Parathyroid adenoma (tissue), 2 donors: ENCODE measurements at regions not wholly inside any gene's neighbourhood (a gene's known extent, or its start where the extent isn't known, plus 50 kb on each side); places are given as distances from the start of the nearest gene placed in this dataset.

Experiments used
- H2AFZ ChIP-seq: fragments of 300-600 bp; sonication (generic); one replicate; pipeline ENCODE4 v1.7.0; 2017; ENCODE audit warnings: antibody characterized with exemption, mild to moderate bottlenecking
- H3K27ac ChIP-seq: fragments of 300-600 bp; sonication (generic); one replicate; pipeline ENCODE4 v1.7.0; 2017
- H3K27me3 ChIP-seq: fragments of 300-600 bp; sonication (generic); one replicate; pipeline ENCODE4 v1.7.0; 2017; ENCODE audit warnings: low read length; ENCODE audit not compliant: control insufficient read depth, insufficient read depth
- H3K36me3 ChIP-seq: fragments of 300-600 bp; sonication (generic); one replicate; pipeline ENCODE4 v1.7.0; 2017; ENCODE audit warnings: low read length; ENCODE audit not compliant: control insufficient read depth, insufficient read depth
- H3K4me1 ChIP-seq: fragments of 300-600 bp; sonication (generic); one replicate; pipeline ENCODE4 v1.7.0; 2017; ENCODE audit warnings: control low read depth
- H3K4me2 ChIP-seq: fragments of 300-600 bp; sonication (generic); one replicate; pipeline ENCODE4 v1.7.0; 2017; ENCODE audit warnings: low read length
- H3K4me3 ChIP-seq: fragments of 300-600 bp; sonication (generic); one replicate; pipeline ENCODE4 v1.7.0; 2017; ENCODE audit warnings: low read depth, low read length
- H3K79me2 ChIP-seq: fragments of 300-600 bp; sonication (generic); one replicate; pipeline ENCODE4 v1.7.0; 2017; ENCODE audit warnings: control low read depth
- H3K9ac ChIP-seq: fragments of 300-600 bp; sonication (generic); one replicate; pipeline ENCODE4 v1.7.0; 2017; ENCODE audit warnings: mild to moderate bottlenecking
- H3K9me3 ChIP-seq: fragments of 300-600 bp; sonication (generic); one replicate; pipeline ENCODE4 v1.7.0; 2017; ENCODE audit warnings: low read length; ENCODE audit not compliant: control insufficient read depth
- CTCF ChIP-seq: fragments of 300-600 bp; sonication (generic); IDR thresholded peaks from one replicate; pipeline ENCODE4 v1.7.0; 2017; ENCODE audit warnings: antibody characterized with exemption, mild to moderate bottlenecking
- donor health status: primary hyperparathyroidism.

GRCh38 chr11:70908223-70908622 is 344.2 kb downstream of the SHANK2 start:
- Histone ChIP-seq H3K4me2 (no peak overlapping the region), H3K4me1 (no peaks in the 10 kb centered on the region), H3K27me3 (no peaks in the 10 kb centered on the region), H3K4me3 (no peak overlapping the region), H3K27ac (no peak overlapping the region), H3K36me3 (no peaks in the 10 kb centered on the region), H2AFZ (no peak overlapping the region), H3K9ac (no peak overlapping the region), H3K9me3 (no peaks in the 10 kb centered on the region), H3K79me2 (no peaks in the 10 kb centered on the region)
- no peak for TF ChIP-seq CTCF

- no peak overlapping the region for H3K27ac ChIP-seq
Measured at GRCh38 chr11:70910835-70911234, 341.5 kb downstream of the SHANK2 start.

GRCh38 chr11:70912226-70912840 is 340.0 kb downstream of the SHANK2 start:
- Histone ChIP-seq H3K9me3 (no peaks in the 10 kb centered on the region), H3K4me2 (no peak overlapping the region), H3K79me2 (no peaks in the 10 kb centered on the region), H3K27ac (no peak overlapping the region), H3K4me1 (no peaks in the 10 kb centered on the region), H3K36me3 (no peaks in the 10 kb centered on the region), H3K27me3 (no peaks in the 10 kb centered on the region), H3K4me3 (no peak overlapping the region), H3K9ac (no peak overlapping the region), H2AFZ (no peak overlapping the region)
- no peak for TF ChIP-seq CTCF

More at GRCh38 chr11:70910835-70911234, 341.5 kb downstream of the SHANK2 start:
- Histone ChIP-seq H3K79me2 (no peaks in the 10 kb centered on the region), H3K27me3 (no peaks in the 10 kb centered on the region), H3K9me3 (no peaks in the 10 kb centered on the region), H3K4me1 (no peaks in the 10 kb centered on the region), H3K4me3 (no peak overlapping the region), H2AFZ (no peak overlapping the region), H3K4me2 (no peak overlapping the region), H3K36me3 (no peaks in the 10 kb centered on the region), H3K9ac (no peak overlapping the region)
- TF ChIP-seq CTCF, result no peak

GRCh38 chr11:70913715-70914231 is 338.6 kb downstream of the SHANK2 start:
- Histone ChIP-seq H3K27ac (no peak overlapping the region), H3K4me3 (no peak overlapping the region), H3K9me3 (no peaks in the 10 kb centered on the region), H2AFZ (no peak overlapping the region), H3K36me3 (no peaks in the 10 kb centered on the region), H3K27me3 (no peaks in the 10 kb centered on the region), H3K79me2 (no peaks in the 10 kb centered on the region), H3K4me2 (no peak overlapping the region), H3K4me1 (no peaks in the 10 kb centered on the region), H3K9ac (no peak overlapping the region)
- no peak for TF ChIP-seq CTCF

- Histone ChIP-seq H3K9me3 (no peaks in the 10 kb centered on the region), H3K4me3 (no peak overlapping the region), H3K27ac (no peak overlapping the region), H3K36me3 (no peaks in the 10 kb centered on the region), H3K4me1 (no peaks in the 10 kb centered on the region), H3K27me3 (no peaks in the 10 kb centered on the region), H3K79me2 (no peaks in the 10 kb centered on the region), H3K4me2 (no peak overlapping the region), H2AFZ (no peak overlapping the region), H3K9ac (no peak overlapping the region)
- no peak for TF ChIP-seq CTCF
Measured at GRCh38 chr11:70914496-70914895, 337.9 kb downstream of the SHANK2 start.
